Right lobe of liver (tissue), 4 donors: ENCODE measurements at regions not wholly inside any gene's neighbourhood (a gene's known extent, or its start where the extent isn't known, plus 50 kb on each side); places are given as distances from the start of the nearest gene placed in this dataset.

ENCODE experiments used
- CTCF ChIP-seq, 4 donors: fragments of 200-600 bp in 3 of 4; fragments of 450-650 bp in 1 of 4; IDR thresholded peaks; one replicate each; pipeline versions ENCODE4 v1.5.1 to v1.8.0; 2016 to 2022; ENCODE audit warnings: antibody characterized with exemption in 4 of 4, mild to moderate bottlenecking in 2 of 4
- POLR2A ChIP-seq: fragments of 450-650 bp; IDR thresholded peaks from one replicate; pipeline ENCODE4 v1.6.1; 2017; ENCODE audit warnings: antibody characterized with exemption, mild to moderate bottlenecking
- donor health status: DM: no; HTN: no; CAD: no.
- donor health status: DM: no; HTN: no; CAD: no.
- donor health status: DM: no; HTN: yes; CAD: no.

- no peak for TF ChIP-seq CTCF (IDR thresholded peaks at IDR 0.05)
- TF ChIP-seq POLR2A: no peak
These were observed 93.4 kb upstream of the SLITRK1 start for GRCh38 chr13:83975655-83976165.
